Mesendoderm (in vitro differentiated cells): ENCODE measurements at regions not wholly inside any gene's neighbourhood (a gene's known extent, or its start where the extent isn't known, plus 50 kb on each side); places are given as distances from the start of the nearest gene placed in this dataset.
A peak's percentile ranks its signal among the peaks of the same experiment; 100 is the strongest.

Experiments used
- DNase-seq: peaks from one replicate; pipeline ENCODE4 v3.0.0; 2013
- H2AK5ac ChIP-seq: 2 replicates; pipeline ENCODE4 v1.6.1; 2013; ENCODE audit warnings: low read length, inconsistent platforms
- H2BK120ac ChIP-seq: 2 replicates; pipeline ENCODE4 v1.6.1; 2013; ENCODE audit warnings: low read depth, mild to moderate bottlenecking, low read length, moderate library complexity, mixed read lengths
- H2BK15ac ChIP-seq: replicated peaks from 2 replicates; pipeline ENCODE4 v1.6.1; 2013; ENCODE audit warnings: low read depth, mild to moderate bottlenecking, moderate library complexity
- H2BK5ac ChIP-seq: 2 replicates; pipeline ENCODE4 v1.6.1; 2013; ENCODE audit warnings: low read length, inconsistent platforms
- H3K18ac ChIP-seq: 2 replicates; pipeline ENCODE4 v1.6.1; 2013; ENCODE audit warnings: mild to moderate bottlenecking, low read length, mixed read lengths
- H3K23ac ChIP-seq: one replicate; pipeline ENCODE4 v1.6.1; 2013; ENCODE audit warnings: low read length
- H3K27ac ChIP-seq: 2 replicates; pipeline ENCODE4 v1.5.1; 2013; ENCODE audit warnings: low read depth, mild to moderate bottlenecking, inconsistent platforms, low read length, moderate library complexity
- H3K27me3 ChIP-seq: 2 replicates; pipeline ENCODE4 v1.6.1; 2013; ENCODE audit warnings: low read length, control low read depth, mild to moderate bottlenecking, inconsistent platforms; ENCODE audit not compliant: insufficient read depth, poor library complexity
- H3K36me3 ChIP-seq: 2 replicates; pipeline ENCODE4 v1.6.1; 2013; ENCODE audit warnings: low read length, inconsistent platforms; ENCODE audit not compliant: control insufficient read depth, insufficient read depth
- H3K4ac ChIP-seq: one replicate; pipeline ENCODE4 v1.6.1; 2013; ENCODE audit warnings: low read depth, mild to moderate bottlenecking, low read length, moderate library complexity
- H3K4me1 ChIP-seq: 2 replicates; pipeline ENCODE4 v1.6.1; 2013; ENCODE audit warnings: low read depth, low read length, inconsistent platforms; ENCODE audit not compliant: control insufficient read depth
- H3K4me2 ChIP-seq: 2 replicates; pipeline ENCODE4 v1.6.1; 2013; ENCODE audit warnings: low read length
- H3K4me3 ChIP-seq: 2 replicates; pipeline ENCODE4 v1.5.1; 2013; ENCODE audit warnings: mild to moderate bottlenecking, low read length
- H3K56ac ChIP-seq: one replicate; pipeline ENCODE4 v1.6.1; 2013; ENCODE audit warnings: low read length
- H3K79me1 ChIP-seq: 2 replicates; pipeline ENCODE4 v1.6.1; 2013; ENCODE audit warnings: low read length, inconsistent platforms
- H3K79me2 ChIP-seq: 2 replicates; pipeline ENCODE4 v1.6.1; 2013; ENCODE audit warnings: mild to moderate bottlenecking, low read length; ENCODE audit not compliant: control insufficient read depth, insufficient read depth
- H3K9ac ChIP-seq: 2 replicates; pipeline ENCODE4 v1.6.1; 2013; ENCODE audit warnings: low read length, inconsistent platforms
- H4K5ac ChIP-seq: one replicate; pipeline ENCODE4 v1.6.1; 2013; ENCODE audit warnings: low read length
- H4K8ac ChIP-seq: one replicate; pipeline ENCODE4 v1.6.1; 2013; ENCODE audit warnings: low read depth, mild to moderate bottlenecking, control low read depth, low read length, moderate library complexity
- WGBS: extraction: QIAGEN DNeasy Blood & Tissue Kit; methylation state at CpG from one replicate; pipeline ENCODE4 v1.1.7; 2013; ENCODE audit warnings: low lambda C conversion rate, missing lambda C conversion rate; ENCODE audit not compliant: insufficient coverage; ENCODE audit errors: extremely low coverage; 5-methylcytosine and 5-hydroxymethylcytosine counted together

GRCh38 chr4:83703752-83704151 lies 167.8 kb downstream of the GPAT3 start:
- no peak overlapping the region for H3K27ac ChIP-seq
- no peak overlapping the region for H2BK15ac ChIP-seq
- no peak overlapping the region for H4K5ac ChIP-seq
- no peak overlapping the region for H2AK5ac ChIP-seq
- H3K27me3 ChIP-seq = no peaks in the 10 kb centered on the region
- no peak overlapping the region for H3K4ac ChIP-seq
- no peak overlapping the region for H4K8ac ChIP-seq
- H3K18ac ChIP-seq = no peak overlapping the region
- no CpG with 5 or more reads among the region's 1 CpG for WGBS
- H3K23ac ChIP-seq = no peak overlapping the region
- no peak overlapping the region for H3K4me3 ChIP-seq
- H3K79me1 ChIP-seq = no peaks in the 10 kb centered on the region
- H2BK5ac ChIP-seq = no peak overlapping the region
- H2BK120ac ChIP-seq = no peak overlapping the region
- no peak overlapping the region for H3K56ac ChIP-seq
- H3K4me1 ChIP-seq = no peaks in the 10 kb centered on the region
- H3K9ac ChIP-seq = no peak overlapping the region
- H3K4me2 ChIP-seq = no peak overlapping the region
- no peaks in the 10 kb centered on the region for H3K79me2 ChIP-seq
- DNase-seq = no peak
- H3K36me3 ChIP-seq = no peaks in the 10 kb centered on the region

- no peak overlapping the region for H4K5ac ChIP-seq
- H3K27ac ChIP-seq = no peak overlapping the region
- no peak overlapping the region for H3K18ac ChIP-seq
- no peak overlapping the region for H3K23ac ChIP-seq
- H3K4me3 ChIP-seq = no peak overlapping the region
- H2BK5ac ChIP-seq = no peak overlapping the region
- H3K9ac ChIP-seq = no peak overlapping the region
- H3K36me3 ChIP-seq = no peaks in the 10 kb centered on the region
- no peak overlapping the region for H2AK5ac ChIP-seq
- no CpG with 5 or more reads among the region's 1 CpG for WGBS
- no peaks in the 10 kb centered on the region for H3K79me2 ChIP-seq
- H3K4me2 ChIP-seq = no peak overlapping the region
- no peak for DNase-seq
- H3K27me3 ChIP-seq = no peaks in the 10 kb centered on the region
- no peak overlapping the region for H4K8ac ChIP-seq
- no peaks in the 10 kb centered on the region for H3K79me1 ChIP-seq
- H3K4me1 ChIP-seq = no peaks in the 10 kb centered on the region
- H2BK120ac ChIP-seq = no peak overlapping the region
- H3K56ac ChIP-seq = no peak overlapping the region
- H2BK15ac ChIP-seq = no peak overlapping the region
- no peak overlapping the region for H3K4ac ChIP-seq
Measured at GRCh38 chr4:83701041-83701440, 165.1 kb downstream of the GPAT3 start.

GRCh38 chr4:83699358-83699757 lies 163.4 kb downstream of the GPAT3 start:
- no CpG with 5 or more reads among the region's 1 CpG for WGBS
- Histone ChIP-seq H3K56ac (no peak overlapping the region), H4K5ac (no peak overlapping the region), H3K36me3 (no peaks in the 10 kb centered on the region), H3K4me1 (no peaks in the 10 kb centered on the region), H3K4me3 (no peak overlapping the region), H3K79me2 (no peaks in the 10 kb centered on the region), H3K4ac (no peak overlapping the region), H3K4me2 (no peak overlapping the region), H2BK120ac (no peak overlapping the region), H2BK15ac (no peak overlapping the region), H2BK5ac (no peak overlapping the region), H4K8ac (no peak overlapping the region), H2AK5ac (no peak overlapping the region), H3K18ac (no peak overlapping the region), H3K27ac (no peak overlapping the region), H3K9ac (no peak overlapping the region), H3K79me1 (no peaks in the 10 kb centered on the region), H3K23ac (no peak overlapping the region), H3K27me3 (no peaks in the 10 kb centered on the region)
- no peak for DNase-seq

GRCh38 chr4:83692028-83692427 lies 156.1 kb downstream of the GPAT3 start:
- Histone ChIP-seq H3K36me3 (no peaks in the 10 kb centered on the region), H3K18ac (no peak overlapping the region), H4K8ac (no peak overlapping the region), H2BK120ac (no peak overlapping the region), H3K4me1 (no peaks in the 10 kb centered on the region), H3K79me1 (no peaks in the 10 kb centered on the region), H3K9ac (no peak overlapping the region), H3K23ac (no peak overlapping the region), H3K4me2 (no peak overlapping the region), H3K27me3 (no peaks in the 10 kb centered on the region), H2AK5ac (no peak overlapping the region), H3K56ac (no peak overlapping the region), H3K79me2 (no peaks in the 10 kb centered on the region), H3K4ac (no peak overlapping the region), H4K5ac (no peak overlapping the region), H3K4me3 (no peak overlapping the region), H2BK15ac (no peak overlapping the region), H3K27ac (no peak overlapping the region), H2BK5ac (no peak overlapping the region)
- WGBS = no CpG with 5 or more reads among the region's 1 CpG
- DNase-seq = peak; percentile 18

DNA sequence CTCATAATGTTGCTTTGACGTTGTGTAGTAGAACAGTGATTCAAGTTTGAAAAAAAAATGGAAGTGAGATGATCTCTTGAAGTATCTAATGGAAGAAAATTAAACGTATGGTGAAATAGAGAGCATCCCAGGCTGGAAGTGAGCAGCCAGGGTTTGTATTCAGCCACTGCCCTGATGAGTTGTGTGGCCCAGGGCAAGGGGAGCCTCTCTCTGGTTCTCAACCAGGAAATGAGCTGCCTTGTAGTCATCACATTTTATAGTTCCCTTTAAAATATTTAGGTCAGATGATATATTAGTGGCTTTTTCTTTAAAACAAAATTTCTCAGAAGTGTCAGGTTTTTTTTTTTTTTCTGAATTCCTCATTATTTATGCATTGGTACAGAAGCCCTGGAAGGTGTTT lies 150.3 kb downstream of the GPAT3 start:
- H3K36me3 ChIP-seq = no peaks in the 10 kb centered on the region
- 100% methylated on average over 1 of the region's 2 CpGs for WGBS
- H3K4me3 ChIP-seq = no peak overlapping the region
- no peak overlapping the region for H3K4me2 ChIP-seq
- no peak overlapping the region for H3K18ac ChIP-seq
- no peak overlapping the region for H3K9ac ChIP-seq
- H4K8ac ChIP-seq = no peak overlapping the region
- H3K4me1 ChIP-seq = no peaks in the 10 kb centered on the region
- no peak overlapping the region for H4K5ac ChIP-seq
- H3K4ac ChIP-seq = no peak overlapping the region
- H2BK15ac ChIP-seq = no peak overlapping the region
- H3K23ac ChIP-seq = no peak overlapping the region
- no peaks in the 10 kb centered on the region for H3K79me1 ChIP-seq
- DNase-seq = no peak
- H2AK5ac ChIP-seq = no peak overlapping the region
- no peaks in the 10 kb centered on the region for H3K27me3 ChIP-seq
- H2BK120ac ChIP-seq = no peak overlapping the region
- H3K27ac ChIP-seq = no peak overlapping the region
- no peak overlapping the region for H3K56ac ChIP-seq
- no peaks in the 10 kb centered on the region for H3K79me2 ChIP-seq
- H2BK5ac ChIP-seq = no peak overlapping the region

DNA sequence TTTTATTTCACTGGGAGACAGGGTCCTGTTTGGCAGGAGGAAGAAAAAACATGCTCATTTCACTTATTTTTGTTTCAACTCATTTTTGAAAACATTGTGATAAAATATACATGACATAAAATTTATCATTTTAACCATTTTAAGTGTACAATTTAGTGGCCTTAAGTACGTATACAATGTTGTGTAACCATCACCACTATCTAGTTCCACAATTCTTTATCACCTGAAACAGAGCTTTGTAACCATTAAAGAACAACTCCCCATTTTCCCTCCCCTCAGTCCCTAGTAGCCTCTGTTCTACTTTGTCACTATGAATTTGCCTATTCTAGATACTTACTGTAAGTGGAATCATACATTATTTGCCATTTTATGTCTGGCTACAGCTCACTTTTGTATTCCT lies 143.8 kb downstream of the GPAT3 start:
- Histone ChIP-seq H3K23ac (no peak overlapping the region), H3K27ac (no peak overlapping the region), H2AK5ac (no peak overlapping the region), H3K4ac (no peak overlapping the region), H3K4me1 (no peaks in the 10 kb centered on the region), H2BK120ac (no peak overlapping the region), H2BK5ac (no peak overlapping the region), H4K5ac (no peak overlapping the region), H3K18ac (no peak overlapping the region), H3K56ac (no peak overlapping the region), H3K36me3 (no peaks in the 10 kb centered on the region), H3K79me2 (no peaks in the 10 kb centered on the region), H3K27me3 (no peaks in the 10 kb centered on the region), H3K79me1 (no peaks in the 10 kb centered on the region), H3K9ac (no peak overlapping the region), H2BK15ac (no peak overlapping the region), H3K4me2 (no peak overlapping the region), H4K8ac (no peak overlapping the region), H3K4me3 (no peak overlapping the region)
- WGBS = no CpG with 5 or more reads among the region's 1 CpG
- DNase-seq = no peak
